Liver (tissue), 8 donors: ENCODE measurements at regions not wholly inside any gene's neighbourhood (a gene's known extent, or its start where the extent isn't known, plus 50 kb on each side); places are given as distances from the start of the nearest gene placed in this dataset.

Experiments used
- DNase-seq: peaks from one replicate; pipeline ENCODE4 v3.0.0-alpha.2; 2017; ENCODE audit warnings: low spot score
- H3K27ac ChIP-seq, 2 donors: one replicate each; pipeline ENCODE4 v1.7.0; 2013; ENCODE audit warnings: inconsistent platforms in 2 of 2, low read length in 2 of 2, control low read depth in 1 of 2, low read depth in 1 of 2, mild to moderate bottlenecking in 1 of 2
- H3K27me3 ChIP-seq, 4 donors: one replicate each; pipeline versions ENCODE4 v1.6.1 to v1.7.0; 2013; ENCODE audit warnings: low read length in 3 of 4, inconsistent platforms in 1 of 4, mild to moderate bottlenecking in 1 of 4, moderate library complexity in 1 of 4; ENCODE audit not compliant: control insufficient read depth in 4 of 4, insufficient read depth in 4 of 4
- H3K36me3 ChIP-seq, 4 donors: one replicate each; pipeline versions ENCODE4 v1.6.1 to v1.7.0; 2013; ENCODE audit warnings: low read length in 3 of 4, mild to moderate bottlenecking in 3 of 4, low read depth in 1 of 4, moderate library complexity in 1 of 4; ENCODE audit not compliant: control insufficient read depth in 4 of 4, insufficient read depth in 3 of 4
- H3K4me1 ChIP-seq, 4 donors: one replicate each; pipeline versions ENCODE4 v1.6.1 to v1.7.0; 2013; ENCODE audit warnings: low read length in 3 of 4, mild to moderate bottlenecking in 3 of 4, moderate library complexity in 1 of 4; ENCODE audit not compliant: control insufficient read depth in 4 of 4, insufficient read depth in 4 of 4
- H3K4me3 ChIP-seq, 3 donors: one replicate each; pipeline versions ENCODE4 v1.6.1 to v1.7.0; 2013; ENCODE audit warnings: low read length in 3 of 3, control low read depth in 1 of 3, low read depth in 1 of 3, mild to moderate bottlenecking in 1 of 3
- H3K9ac ChIP-seq, 2 donors: one replicate each; pipeline ENCODE4 v1.7.0; 2013; ENCODE audit warnings: low read length in 2 of 2, mild to moderate bottlenecking in 2 of 2, moderate library complexity in 2 of 2, control low read depth in 1 of 2, low read depth in 1 of 2
- H3K9me3 ChIP-seq, 4 donors: one replicate each; pipeline versions ENCODE4 v1.6.1 to v1.7.0; 2013; ENCODE audit warnings: low read length in 3 of 4; ENCODE audit not compliant: control insufficient read depth in 4 of 4
- EGR1 ChIP-seq, 2 donors: IDR thresholded peaks; 2 replicates each; pipeline ENCODE4 v1.6.1; 2016 to 2018; ENCODE audit warnings: antibody characterized with exemption in 2 of 2, low read depth in 2 of 2
- FOXA1 ChIP-seq: IDR thresholded peaks from 2 replicates; pipeline ENCODE4 v1.6.1; 2016; ENCODE audit warnings: antibody characterized with exemption
- FOXA2 ChIP-seq: IDR thresholded peaks from 2 replicates; pipeline ENCODE4 v1.6.1; 2016; ENCODE audit warnings: antibody characterized with exemption
- HNF4A ChIP-seq, 2 donors: conservative IDR thresholded peaks; 2 replicates each; pipeline ENCODE4 v1.6.1; 2016; ENCODE audit warnings: antibody characterized with exemption in 2 of 2, mild to moderate bottlenecking in 2 of 2
- HNF4G ChIP-seq: IDR thresholded peaks from 2 replicates; pipeline ENCODE4 v1.6.1; 2016; ENCODE audit warnings: antibody characterized with exemption
- JUND ChIP-seq, 2 donors: IDR thresholded peaks; 2 replicates each; pipeline ENCODE4 v1.6.1; 2016; ENCODE audit warnings: antibody characterized with exemption in 2 of 2
- NR2F2 ChIP-seq: IDR thresholded peaks from 2 replicates; pipeline ENCODE4 v1.6.1; 2016; ENCODE audit warnings: antibody characterized with exemption
- RAD21 ChIP-seq, 2 donors: IDR thresholded peaks; 2 replicates each; pipeline ENCODE4 v1.6.1; 2016; ENCODE audit warnings: antibody characterized with exemption in 2 of 2, mild to moderate bottlenecking in 2 of 2
- RXRA ChIP-seq, 2 donors: IDR thresholded peaks; 2 replicates each; pipeline ENCODE4 v1.6.1; 2017 to 2018; ENCODE audit warnings: antibody characterized with exemption in 2 of 2, mild to moderate bottlenecking in 1 of 2
- SP1 ChIP-seq: IDR thresholded peaks from 2 replicates; pipeline ENCODE4 v1.6.1; 2018; ENCODE audit warnings: antibody characterized with exemption, mild to moderate bottlenecking
- TAF1 ChIP-seq: conservative IDR thresholded peaks from 2 replicates; pipeline ENCODE4 v1.6.1; 2016; ENCODE audit warnings: antibody characterized with exemption, mild to moderate bottlenecking
- YY1 ChIP-seq: IDR thresholded peaks from 2 replicates; pipeline ENCODE4 v1.6.1; 2016; ENCODE audit warnings: antibody characterized with exemption, mild to moderate bottlenecking
- WGBS: extraction: QIAGEN DNeasy Blood & Tissue Kit; methylation state at CpG from one replicate; pipeline ENCODE4 v1.1.7; 2013; 5-methylcytosine and 5-hydroxymethylcytosine counted together
- TF ChIP-seq, protein P1 (sequence below): IDR thresholded peaks from 2 replicates; pipeline ENCODE4 v1.6.1; 2016; ENCODE audit warnings: antibody characterized with exemption
- TF ChIP-seq, protein P2 (sequence below): IDR thresholded peaks from 2 replicates; pipeline ENCODE4 v1.6.1; 2016; ENCODE audit warnings: antibody characterized with exemption
- TF ChIP-seq, protein P3 (sequence below): fragments of 150-350 bp; IDR thresholded peaks from 2 replicates; pipeline ENCODE4 v1.5.1; 2017; ENCODE audit warnings: improper control_type of control experiment, low read depth, low read length; ENCODE audit not compliant: missing input control
- TF ChIP-seq, protein P4 (sequence below): IDR thresholded peaks from 2 replicates; pipeline ENCODE4 v1.6.1; 2016; ENCODE audit warnings: antibody characterized with exemption
- donor health status: healthy.
- donor health status: healthy.
- donor health status: healthy.
- donor health status: healthy.
- donor health status: healthy.

DNA sequence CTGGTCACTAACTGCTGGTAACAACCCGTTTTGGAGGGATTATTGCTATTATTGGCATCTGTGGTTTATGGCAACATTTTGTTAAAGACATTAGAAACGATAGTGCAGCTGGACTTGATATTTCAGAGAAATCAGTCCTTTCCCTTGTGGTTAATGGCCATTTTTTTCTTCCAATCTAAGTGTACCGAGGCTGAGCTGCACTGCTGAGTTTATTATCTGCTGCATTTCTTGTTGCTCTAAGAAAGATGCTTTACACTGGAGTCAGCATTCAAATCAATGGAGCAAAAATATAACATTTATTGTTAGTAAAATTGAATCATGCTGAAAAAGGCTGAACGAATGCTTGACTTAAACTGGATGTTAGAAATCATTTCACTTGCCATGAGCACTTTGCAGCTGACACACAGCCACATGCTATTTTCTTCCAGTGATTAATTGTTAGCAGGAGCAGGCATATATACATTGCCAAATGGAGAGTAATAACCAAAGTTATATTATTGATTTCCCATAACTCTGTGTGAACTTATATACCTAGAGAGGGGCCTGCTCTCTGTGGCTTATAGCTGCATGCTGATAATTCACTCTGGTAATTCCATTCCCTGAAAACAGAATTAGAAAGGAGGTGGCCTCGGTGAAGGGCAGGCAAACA, 66.5 kb upstream of the TTC29 start:
- no peak overlapping the region for H3K27ac ChIP-seq
- 63% methylated on average over 5 of the region's 5 CpGs for WGBS
- H3K9ac ChIP-seq, result no peak overlapping the region
- TF ChIP-seq YY1, result no peak
- no peak for TF ChIP-seq JUND (IDR thresholded peaks at IDR 0.05)
- no peak for TF ChIP-seq SP1
- no peak for TF ChIP-seq RAD21 (IDR thresholded peaks at IDR 0.05)
- TF ChIP-seq NR2F2, result no peak
- H3K9me3 ChIP-seq, result no peaks in the 10 kb centered on the region
- H3K4me3 ChIP-seq, result no peak overlapping the region
- no peaks in the 10 kb centered on the region for H3K4me1 ChIP-seq
- peaks cover 0 to 8% (median 2%) of the 10 kb centered on the region in 4 donors for H3K27me3 ChIP-seq
- DNase-seq, result no peak
- H3K36me3 ChIP-seq, result no peaks in the 10 kb centered on the region

DNA sequence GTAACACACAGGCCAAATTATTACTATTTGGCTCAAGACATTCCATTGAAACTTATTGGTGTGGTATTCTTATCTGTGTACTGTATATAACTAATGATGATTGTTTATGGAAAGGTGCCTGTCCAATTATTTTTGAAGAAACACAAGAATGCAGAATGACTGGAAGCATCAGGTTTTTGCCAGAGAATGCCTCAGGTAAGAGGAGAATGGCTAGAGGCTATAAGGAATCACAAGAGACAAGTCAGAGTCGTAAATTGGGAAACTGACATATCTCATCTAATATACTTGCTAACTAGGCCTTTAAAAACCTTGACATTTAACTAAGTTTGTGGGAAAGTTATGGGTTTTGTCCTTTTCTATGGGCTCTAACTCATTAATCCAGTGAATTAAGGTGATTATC, 69.3 kb upstream of the TTC29 start:
- no peaks in the 10 kb centered on the region for H3K9me3 ChIP-seq
- no peak overlapping the region for H3K27ac ChIP-seq
- TF ChIP-seq NR2F2 (no peak), RXRA (IDR thresholded peaks at IDR 0.05) (no peak), JUND (IDR thresholded peaks at IDR 0.05) (no peak)
- TF ChIP-seq, protein P1, sequence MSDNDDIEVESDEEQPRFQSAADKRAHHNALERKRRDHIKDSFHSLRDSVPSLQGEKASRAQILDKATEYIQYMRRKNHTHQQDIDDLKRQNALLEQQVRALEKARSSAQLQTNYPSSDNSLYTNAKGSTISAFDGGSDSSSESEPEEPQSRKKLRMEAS, result no peak
- H3K4me1 ChIP-seq, result no peaks in the 10 kb centered on the region
- H3K36me3 ChIP-seq, result no peaks in the 10 kb centered on the region
- H3K27me3 ChIP-seq, result peaks cover 0 to 8% (median 1%) of the 10 kb centered on the region in 4 donors
- H3K4me3 ChIP-seq, result no peak overlapping the region
- DNase-seq, result no peak
- WGBS, result 78% methylated on average over 1 of the region's 1 CpG
- no peak overlapping the region for H3K9ac ChIP-seq

DNA sequence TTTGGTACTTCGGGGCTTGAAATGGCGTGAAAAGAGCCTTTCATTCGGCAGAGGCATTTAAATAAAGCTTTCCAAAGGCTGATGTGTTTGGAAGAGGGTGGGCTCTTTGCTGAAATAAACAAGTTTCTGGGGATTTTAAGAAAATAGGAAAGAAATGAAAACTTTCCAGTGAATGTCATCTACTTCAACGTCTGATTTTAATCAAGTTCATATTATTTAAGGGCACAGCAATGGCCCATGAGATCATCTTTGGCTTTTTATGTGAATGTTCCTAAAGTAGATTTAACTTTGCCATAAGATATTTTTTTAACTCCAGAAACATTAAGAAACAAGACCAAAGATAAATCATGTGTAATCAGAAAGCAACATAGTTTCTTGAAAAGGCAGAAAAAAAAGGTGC, 69.8 kb upstream of the TTC29 start:
- TF ChIP-seq HNF4G (no peak), EGR1 (IDR thresholded peaks at IDR 0.05; ENCODE audit: low read depth in 2 of 2) (no peak)
- TF ChIP-seq, protein P1, result no peak
- TF ChIP-seq, protein P2, sequence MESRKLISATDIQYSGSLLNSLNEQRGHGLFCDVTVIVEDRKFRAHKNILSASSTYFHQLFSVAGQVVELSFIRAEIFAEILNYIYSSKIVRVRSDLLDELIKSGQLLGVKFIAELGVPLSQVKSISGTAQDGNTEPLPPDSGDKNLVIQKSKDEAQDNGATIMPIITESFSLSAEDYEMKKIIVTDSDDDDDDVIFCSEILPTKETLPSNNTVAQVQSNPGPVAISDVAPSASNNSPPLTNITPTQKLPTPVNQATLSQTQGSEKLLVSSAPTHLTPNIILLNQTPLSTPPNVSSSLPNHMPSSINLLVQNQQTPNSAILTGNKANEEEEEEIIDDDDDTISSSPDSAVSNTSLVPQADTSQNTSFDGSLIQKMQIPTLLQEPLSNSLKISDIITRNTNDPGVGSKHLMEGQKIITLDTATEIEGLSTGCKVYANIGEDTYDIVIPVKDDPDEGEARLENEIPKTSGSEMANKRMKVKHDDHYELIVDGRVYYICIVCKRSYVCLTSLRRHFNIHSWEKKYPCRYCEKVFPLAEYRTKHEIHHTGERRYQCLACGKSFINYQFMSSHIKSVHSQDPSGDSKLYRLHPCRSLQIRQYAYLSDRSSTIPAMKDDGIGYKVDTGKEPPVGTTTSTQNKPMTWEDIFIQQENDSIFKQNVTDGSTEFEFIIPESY, result no peak
- Histone ChIP-seq H3K27me3 (peaks cover 0 to 8% (median under 1%) of the 10 kb centered on the region in 4 donors), H3K36me3 (no peaks in the 10 kb centered on the region), H3K4me3 (no peak overlapping the region), H3K27ac (no peak overlapping the region), H3K9me3 (no peaks in the 10 kb centered on the region), H3K4me1 (no peaks in the 10 kb centered on the region), H3K9ac (no peak overlapping the region)
- WGBS, result 47% methylated on average over 4 of the region's 4 CpGs
- DNase-seq, result no peak

DNA sequence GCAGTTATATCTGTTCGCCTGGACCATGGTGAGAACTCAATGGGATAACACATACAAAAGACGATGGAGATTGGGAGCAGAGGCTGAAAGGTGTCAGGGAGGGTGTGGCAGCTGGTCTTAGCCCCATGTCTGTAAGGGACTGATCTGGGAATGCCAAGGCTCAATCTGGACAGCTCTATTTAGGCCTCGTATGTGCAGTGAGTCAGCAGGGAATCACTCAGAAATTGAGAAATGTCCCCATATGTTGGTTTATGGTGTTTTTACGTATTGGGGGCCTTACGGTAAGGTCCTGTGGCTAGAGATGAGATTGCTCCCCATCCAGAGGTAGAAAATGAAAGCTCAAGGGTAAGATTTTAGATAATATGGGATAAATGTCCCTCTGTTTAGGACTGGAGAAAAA, 71.4 kb upstream of the TTC29 start:
- Histone ChIP-seq H3K4me3 (no peak overlapping the region), H3K9ac (no peak overlapping the region)
- WGBS, result 80% methylated on average over 5 of the region's 5 CpGs
- TF ChIP-seq, protein P3, sequence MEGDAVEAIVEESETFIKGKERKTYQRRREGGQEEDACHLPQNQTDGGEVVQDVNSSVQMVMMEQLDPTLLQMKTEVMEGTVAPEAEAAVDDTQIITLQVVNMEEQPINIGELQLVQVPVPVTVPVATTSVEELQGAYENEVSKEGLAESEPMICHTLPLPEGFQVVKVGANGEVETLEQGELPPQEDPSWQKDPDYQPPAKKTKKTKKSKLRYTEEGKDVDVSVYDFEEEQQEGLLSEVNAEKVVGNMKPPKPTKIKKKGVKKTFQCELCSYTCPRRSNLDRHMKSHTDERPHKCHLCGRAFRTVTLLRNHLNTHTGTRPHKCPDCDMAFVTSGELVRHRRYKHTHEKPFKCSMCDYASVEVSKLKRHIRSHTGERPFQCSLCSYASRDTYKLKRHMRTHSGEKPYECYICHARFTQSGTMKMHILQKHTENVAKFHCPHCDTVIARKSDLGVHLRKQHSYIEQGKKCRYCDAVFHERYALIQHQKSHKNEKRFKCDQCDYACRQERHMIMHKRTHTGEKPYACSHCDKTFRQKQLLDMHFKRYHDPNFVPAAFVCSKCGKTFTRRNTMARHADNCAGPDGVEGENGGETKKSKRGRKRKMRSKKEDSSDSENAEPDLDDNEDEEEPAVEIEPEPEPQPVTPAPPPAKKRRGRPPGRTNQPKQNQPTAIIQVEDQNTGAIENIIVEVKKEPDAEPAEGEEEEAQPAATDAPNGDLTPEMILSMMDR, result no peak
- no peak for TF ChIP-seq SP1
- no peak for TF ChIP-seq FOXA1
- TF ChIP-seq, protein P4, sequence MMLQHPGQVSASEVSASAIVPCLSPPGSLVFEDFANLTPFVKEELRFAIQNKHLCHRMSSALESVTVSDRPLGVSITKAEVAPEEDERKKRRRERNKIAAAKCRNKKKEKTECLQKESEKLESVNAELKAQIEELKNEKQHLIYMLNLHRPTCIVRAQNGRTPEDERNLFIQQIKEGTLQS, result no peak
- no peak for TF ChIP-seq RAD21 (IDR thresholded peaks at IDR 0.05)
- TF ChIP-seq JUND (IDR thresholded peaks at IDR 0.05), result no peak
- TF ChIP-seq HNF4A (conservative IDR thresholded peaks at IDR 0.05), result no peak
- TF ChIP-seq YY1, result no peak
- TF ChIP-seq TAF1, result no peak
- no peak for TF ChIP-seq HNF4G
- no peak for TF ChIP-seq NR2F2
- TF ChIP-seq, protein P1, result no peak
- TF ChIP-seq, protein P2, result no peak
- no peak for TF ChIP-seq FOXA2

More for the DNA sequence above, 71.4 kb upstream of the TTC29 start:
- Histone ChIP-seq H3K9me3 (no peaks in the 10 kb centered on the region), H3K27ac (no peak overlapping the region), H3K27me3 (peaks cover 0 to 8% (median under 1%) of the 10 kb centered on the region in 4 donors), H3K36me3 (no peaks in the 10 kb centered on the region), H3K4me1 (no peaks in the 10 kb centered on the region)
- no peak for DNase-seq
